B cell (primary cell): ENCODE measurements at regions not wholly inside any gene's neighbourhood (a gene's known extent, or its start where the extent isn't known, plus 50 kb on each side); places are given as distances from the start of the nearest gene placed in this dataset.
A peak's percentile ranks its signal among the peaks of the same experiment; 100 is the strongest.

Experiments used
- ATAC-seq: fragments of 200-7000 bp; cut with Tn5 transposase; one replicate; pipeline ENCODE4 v1.10.0; 2021; ENCODE audit warnings: low read depth, mild to moderate bottlenecking, moderate number of reproducible peaks, moderate library complexity
- CTCF ChIA-PET: fragments of 350-600 bp; sonication (Branson Sonifier 250); formaldehyde crosslinking; loops from one replicate; lab custom pipeline; 2021; ENCODE audit warnings: antibody characterized with exemption, inconsistent platforms; lab: Charles Lee
- POLR2A ChIA-PET: fragments of 350-600 bp; sonication (Branson Sonifier 250); formaldehyde crosslinking; loops from one replicate; lab custom pipeline; 2021; ENCODE audit warnings: antibody characterized with exemption; lab: Charles Lee
- DNase-seq: peaks from one replicate; pipeline ENCODE4 v3.0.0; 2013
- H2AFZ ChIP-seq: 2 replicates; pipeline ENCODE4 v1.6.1; 2012; ENCODE audit warnings: mild to moderate bottlenecking, low read depth, low read length; ENCODE audit not compliant: insufficient read depth, poor library complexity, severe bottlenecking
- H3K27ac ChIP-seq, 2 donors: 1 replicate in 1 of 2; 2 replicates in 1 of 2; pipeline ENCODE4 v1.5.1; 2012 to 2013; ENCODE audit warnings: low read length in 2 of 2, mild to moderate bottlenecking in 2 of 2, moderate library complexity in 1 of 2
- H3K27me3 ChIP-seq, 4 experiments: fragments of 200-600 bp in 1 of 4; sonication (generic) in 1 of 4; replicated peaks in 1 of 4; 1 replicate in 2 of 4; 2 replicates in 2 of 4; pipeline versions ENCODE4 v1.6.1 to v1.7.0; 2013 to 2016; ENCODE audit warnings: low read length in 3 of 4, mild to moderate bottlenecking in 2 of 4, mixed read lengths in 1 of 4, moderate library complexity in 1 of 4; ENCODE audit not compliant: insufficient read depth in 4 of 4, control insufficient read depth in 3 of 4; ENCODE audit errors: control extremely low read depth in 1 of 4
- H3K36me3 ChIP-seq, 2 experiments: replicated peaks in 1 of 2; 1 replicate in 1 of 2; 2 replicates in 1 of 2; pipeline versions ENCODE4 v1.6.1 to v1.7.1; 2013; ENCODE audit warnings: low read length in 1 of 2; ENCODE audit not compliant: insufficient read depth in 2 of 2, control insufficient read depth in 1 of 2; ENCODE audit errors: control extremely low read depth in 1 of 2, extremely low read depth in 1 of 2
- H3K4me1 ChIP-seq, 2 donors: fragments of 200-600 bp in 1 of 2; sonication (generic) in 1 of 2; 1 replicate in 1 of 2; 2 replicates in 1 of 2; pipeline versions ENCODE4 v1.5.1 to v1.6.1; 2013 to 2017; ENCODE audit warnings: low read length in 2 of 2; ENCODE audit not compliant: control insufficient read depth in 2 of 2, insufficient read depth in 2 of 2
- H3K4me2 ChIP-seq: replicated peaks from 2 replicates; pipeline ENCODE3; 2012; ENCODE audit warnings: mild to moderate bottlenecking, low read depth, low read length; ENCODE audit not compliant: poor library complexity, severe bottlenecking
- H3K4me3 ChIP-seq, 5 experiments: fragments of 200-600 bp in 1 of 5; sonication (generic) in 1 of 5; 1 replicate in 3 of 5; 2 replicates in 2 of 5; pipeline versions ENCODE4 v1.5.1 to v1.7.0; 2011 to 2016; ENCODE audit warnings: low read length in 4 of 5, mild to moderate bottlenecking in 4 of 5, low read depth in 2 of 5, control low read depth in 1 of 5, moderate library complexity in 1 of 5; ENCODE audit not compliant: insufficient read depth in 1 of 5; ENCODE audit errors: control extremely low read depth in 1 of 5, extremely low read depth in 1 of 5
- H3K79me2 ChIP-seq: fragments of 200-600 bp; sonication (generic); one replicate; pipeline ENCODE4 v1.6.0; 2016; ENCODE audit warnings: low read length; ENCODE audit not compliant: control insufficient read depth, insufficient read depth
- H3K9ac ChIP-seq: fragments of 200-600 bp; sonication (generic); 2 replicates; pipeline ENCODE4 v1.6.1; 2017; ENCODE audit warnings: mild to moderate bottlenecking, low read length, moderate library complexity
- H3K9me3 ChIP-seq, 3 donors: one replicate each; pipeline versions ENCODE4 v1.6.1 to v1.7.1; 2013; ENCODE audit warnings: low read length in 2 of 3; ENCODE audit not compliant: control insufficient read depth in 2 of 3, insufficient read depth in 1 of 3; ENCODE audit errors: control extremely low read depth in 1 of 3
- H4K20me1 ChIP-seq: 2 replicates; pipeline ENCODE4 v1.6.0; 2012; ENCODE audit warnings: mild to moderate bottlenecking, low read length; ENCODE audit not compliant: insufficient read depth, control insufficient read depth, poor library complexity, severe bottlenecking
- H3K27ac Mint-ChIP-seq: one replicate; pipeline ENCODE4 v1.8.0; 2021; ENCODE audit warnings: mixed read lengths
- H3K27me3 Mint-ChIP-seq: one replicate; pipeline ENCODE4 v1.8.0; 2021; ENCODE audit warnings: mixed read lengths
- H3K4me1 Mint-ChIP-seq: one replicate; pipeline ENCODE4 v1.8.0; 2021; ENCODE audit warnings: mixed read lengths
- H3K4me3 Mint-ChIP-seq: one replicate; pipeline ENCODE4 v1.8.0; 2021; ENCODE audit warnings: mixed read lengths
- H3K9me3 Mint-ChIP-seq: one replicate; pipeline ENCODE4 v1.8.0; 2022; ENCODE audit warnings: mixed read lengths; ENCODE audit not compliant: insufficient read depth
- EZH2 ChIP-seq: IDR thresholded peaks from 2 replicates; pipeline ENCODE4 v1.6.1; 2012; ENCODE audit warnings: borderline replicate concordance, low read depth, mild to moderate bottlenecking, moderate library complexity, low read length; ENCODE audit not compliant: insufficient read depth, poor library complexity, severe bottlenecking
- WGBS: methylation state at CpG from one replicate; pipeline ENCODE4 v1.1.5; 2013; ENCODE audit warnings: missing lambda C conversion rate; ENCODE audit not compliant: insufficient coverage; 5-methylcytosine and 5-hydroxymethylcytosine counted together
- intact Hi-C: fragments of 100-400 bp; cut with micrococcal nuclease; formaldehyde crosslinking; loops from one replicate; pipeline ENCODE4 v1.10.0; 2022
- TF ChIP-seq, protein P1 (sequence below): fragments of 200-600 bp; IDR thresholded peaks from one replicate; pipeline ENCODE4 v1.8.0; 2022; ENCODE audit warnings: antibody characterized with exemption, mild to moderate bottlenecking

DNA sequence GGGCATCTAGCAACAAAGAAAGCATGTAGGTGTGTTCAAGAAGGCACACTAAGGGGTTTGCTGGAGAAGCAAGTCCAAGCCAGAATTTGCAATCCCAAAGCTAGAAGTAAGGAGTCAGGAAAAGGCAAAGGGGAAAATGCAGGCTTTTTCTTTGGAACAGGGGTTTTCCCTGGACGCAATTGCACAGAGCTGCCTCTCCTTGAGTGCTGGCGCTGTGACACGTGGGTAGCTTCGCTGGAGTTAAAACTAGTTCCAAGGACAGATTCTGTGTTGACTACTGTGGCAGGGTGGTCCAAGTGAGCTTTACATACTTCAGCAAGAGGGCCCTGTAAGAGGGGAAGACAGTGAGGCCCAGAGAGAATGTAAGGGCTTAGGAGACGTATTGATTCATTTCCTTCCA is 277.1 kb downstream of the ADGRA3 start:
- H3K36me3 ChIP-seq: no peaks in the 10 kb centered on the region
- Mint-ChIP-seq H3K4me3 (no peak overlapping the region), H3K27ac (no peak overlapping the region), H3K27me3 (no peaks in the 10 kb centered on the region), H3K9me3 (no peaks in the 10 kb centered on the region), H3K4me1 (no peaks in the 10 kb centered on the region)
- intact Hi-C loops: no loop called here
- no peak overlapping the region for H3K27ac ChIP-seq
- CTCF ChIA-PET: no interaction called here
- H3K4me3 ChIP-seq: no peak overlapping the region
- no peak overlapping the region for H3K9ac ChIP-seq
- H3K4me2 ChIP-seq: no peak overlapping the region
- no peak for DNase-seq
- H3K9me3 ChIP-seq: peaks cover 0 to 3% (median 0%) of the 10 kb centered on the region in 3 donors
- no peaks in the 10 kb centered on the region for H3K4me1 ChIP-seq
- POLR2A ChIA-PET: no interaction called here
- 91% methylated on average over 4 of the region's 5 CpGs for WGBS
- no peaks in the 10 kb centered on the region for H3K27me3 ChIP-seq
- TF ChIP-seq, protein P1, sequence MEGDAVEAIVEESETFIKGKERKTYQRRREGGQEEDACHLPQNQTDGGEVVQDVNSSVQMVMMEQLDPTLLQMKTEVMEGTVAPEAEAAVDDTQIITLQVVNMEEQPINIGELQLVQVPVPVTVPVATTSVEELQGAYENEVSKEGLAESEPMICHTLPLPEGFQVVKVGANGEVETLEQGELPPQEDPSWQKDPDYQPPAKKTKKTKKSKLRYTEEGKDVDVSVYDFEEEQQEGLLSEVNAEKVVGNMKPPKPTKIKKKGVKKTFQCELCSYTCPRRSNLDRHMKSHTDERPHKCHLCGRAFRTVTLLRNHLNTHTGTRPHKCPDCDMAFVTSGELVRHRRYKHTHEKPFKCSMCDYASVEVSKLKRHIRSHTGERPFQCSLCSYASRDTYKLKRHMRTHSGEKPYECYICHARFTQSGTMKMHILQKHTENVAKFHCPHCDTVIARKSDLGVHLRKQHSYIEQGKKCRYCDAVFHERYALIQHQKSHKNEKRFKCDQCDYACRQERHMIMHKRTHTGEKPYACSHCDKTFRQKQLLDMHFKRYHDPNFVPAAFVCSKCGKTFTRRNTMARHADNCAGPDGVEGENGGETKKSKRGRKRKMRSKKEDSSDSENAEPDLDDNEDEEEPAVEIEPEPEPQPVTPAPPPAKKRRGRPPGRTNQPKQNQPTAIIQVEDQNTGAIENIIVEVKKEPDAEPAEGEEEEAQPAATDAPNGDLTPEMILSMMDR: no peak
- TF ChIP-seq EZH2: no peak
- no peaks in the 10 kb centered on the region for H4K20me1 ChIP-seq
- H2AFZ ChIP-seq: no peak overlapping the region
- H3K79me2 ChIP-seq: no peaks in the 10 kb centered on the region
- ATAC-seq: no peak

DNA sequence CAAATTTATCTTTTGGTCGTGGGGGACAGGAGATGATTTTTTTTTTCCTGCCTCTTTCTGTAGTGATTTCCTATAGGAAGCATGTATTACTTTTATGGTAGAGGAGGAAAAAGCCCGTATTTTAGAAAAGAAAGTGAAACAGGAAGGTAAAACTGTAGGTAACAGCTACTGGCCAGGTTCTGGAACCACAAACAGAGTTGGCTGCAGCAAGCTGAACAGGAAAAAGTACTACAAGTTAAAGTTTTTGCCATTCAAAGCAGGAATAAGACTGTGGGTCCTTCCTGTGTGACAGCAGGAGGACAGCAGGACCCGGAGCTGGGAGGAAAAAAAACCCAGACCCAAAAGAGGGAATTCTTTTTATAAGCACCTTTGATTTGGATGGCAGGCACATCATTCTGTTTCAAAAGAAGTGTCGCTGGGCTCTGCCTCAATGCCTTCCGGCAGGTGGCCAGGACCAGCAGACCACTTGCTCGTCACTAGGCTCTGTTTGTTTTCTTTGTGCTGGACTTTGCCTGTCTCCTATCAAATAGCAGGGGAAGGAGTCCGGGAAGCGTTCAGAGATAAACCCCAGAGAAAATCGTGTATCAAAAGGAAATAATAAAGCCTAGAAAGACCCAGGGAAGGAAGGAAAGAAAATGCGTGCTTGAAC is 277.9 kb downstream of the ADGRA3 start:
- POLR2A ChIA-PET: no interaction called here
- 50% methylated on average over 8 of the region's 10 CpGs for WGBS
- no peak for ATAC-seq
- no peaks in the 10 kb centered on the region for H3K27me3 Mint-ChIP-seq
- H3K79me2 ChIP-seq: no peaks in the 10 kb centered on the region
- no peak overlapping the region for H2AFZ ChIP-seq
- no peaks in the 10 kb centered on the region for H3K9me3 Mint-ChIP-seq
- no peaks in the 10 kb centered on the region for H3K4me1 Mint-ChIP-seq
- H4K20me1 ChIP-seq: no peaks in the 10 kb centered on the region
- no peak for DNase-seq
- CTCF ChIA-PET: no interaction called here
- no peak overlapping the region for H3K27ac ChIP-seq
- peak overlapping the region in 2 of 5 experiments; percentile 0 to 29 for H3K4me3 ChIP-seq
- no peaks in the 10 kb centered on the region for H3K27me3 ChIP-seq
- TF ChIP-seq, protein P1: no peak
- TF ChIP-seq EZH2: no peak
- H3K4me2 ChIP-seq: peak overlapping the region; percentile 10
- H3K4me1 ChIP-seq: no peaks in the 10 kb centered on the region
- H3K9ac ChIP-seq: no peak overlapping the region
- no peaks in the 10 kb centered on the region for H3K36me3 ChIP-seq
- H3K4me3 Mint-ChIP-seq: no peak overlapping the region
- intact Hi-C loops: no loop called here
- peaks cover 0 to 3% (median 0%) of the 10 kb centered on the region in 3 donors for H3K9me3 ChIP-seq
- no peak overlapping the region for H3K27ac Mint-ChIP-seq
